HUDEP-2 (cell line): ENCODE measurements at regions not wholly inside any gene's neighbourhood (a gene's known extent, or its start where the extent isn't known, plus 50 kb on each side); places are given as distances from the start of the nearest gene placed in this dataset.
"Not testable (repeated sequence)": the region's sequence is repeated elsewhere in the genome, so short reads cannot be mapped to it uniquely, and the experiment has no call there.

Source experiments
- DNase-seq, 76 experiments: peaks; one replicate each; lab custom pipeline; 2025; ENCODE audit not compliant: unreplicated experiment in 76 of 76; lab: John Stamatoyannopoulos, UW

GRCh38 chr7:156026076-156026600, 213.9 kb upstream of the SHH start:
- DNase-seq, result no peak

GRCh38 chr7:156025675-156026074, 213.4 kb upstream of the SHH start:
- DNase-seq, result no peak

- DNase-seq, result no peak
These were observed 211.9 kb upstream of the SHH start for GRCh38 chr7:156024201-156024600.

GRCh38 chr7:156022483-156023459, 210.5 kb upstream of the SHH start:
- DNase-seq, result no peak

GRCh38 chr7:156021471-156021870, 209.2 kb upstream of the SHH start:
- DNase-seq, result no peak

GRCh38 chr7:156020566-156020965, 208.3 kb upstream of the SHH start:
- no peak for DNase-seq

- DNase-seq, result no peak
These were observed 207.7 kb upstream of the SHH start for GRCh38 chr7:156019776-156020565.

GRCh38 chr7:156019308-156019707, 207.0 kb upstream of the SHH start:
- DNase-seq, result no peak

- no peak for DNase-seq
These were observed 205.8 kb upstream of the SHH start for GRCh38 chr7:156017916-156018700.

- no peak for DNase-seq
These were observed 205.2 kb upstream of the SHH start for GRCh38 chr7:156017431-156017830.

GRCh38 chr7:156015237-156016020, 203.2 kb upstream of the SHH start:
- no peak for DNase-seq

GRCh38 chr7:156014808-156015207, 202.5 kb upstream of the SHH start:
- DNase-seq, result no peak

- no peak for DNase-seq
These were observed 201.9 kb upstream of the SHH start for GRCh38 chr7:156014201-156014600.

- DNase-seq, result no peak
These were observed 200.1 kb upstream of the SHH start for GRCh38 chr7:156012412-156012811.

- DNase-seq, result no peak
These were observed 197.3 kb upstream of the SHH start for GRCh38 chr7:156009569-156009968.

- DNase-seq, result not testable (repeated sequence)
These were observed 194.6 kb upstream of the SHH start for GRCh38 chr7:156006876-156007275.

- DNase-seq, result no peak
These were observed 193.8 kb upstream of the SHH start for GRCh38 chr7:156006024-156006423.

GRCh38 chr7:156005202-156005691, 193.0 kb upstream of the SHH start:
- DNase-seq, result no peak

- DNase-seq, result no peak
These were observed 192.3 kb upstream of the SHH start for GRCh38 chr7:156004265-156005201.
